HTR-8/SVneo (cell line): ENCODE measurements at regions not wholly inside any gene's neighbourhood (a gene's known extent, or its start where the extent isn't known, plus 50 kb on each side); places are given as distances from the start of the nearest gene placed in this dataset.
"Not testable (repeated sequence)": the region's sequence is repeated elsewhere in the genome, so short reads cannot be mapped to it uniquely, and the experiment has no call there.

ENCODE experiments used
- DNase-seq: peaks from one replicate; pipeline ENCODE4 v3.0.0; 2011; ENCODE audit warnings: low spot score, mixed read lengths; ENCODE audit not compliant: insufficient read length
- FAIRE-seq: peaks from 2 replicates; lab custom pipeline; 2011; peaks lifted over from hg19 to GRCh38; lab: Jason Lieb, UNC

- FAIRE-seq (no peak), DNase-seq (no peak)
These were observed 72.9 kb upstream of the KMT2C start for GRCh38 chr7:152508701-152509100.

- FAIRE-seq (no peak), DNase-seq (no peak)
These were observed 69.8 kb upstream of the KMT2C start for GRCh38 chr7:152505606-152506005.

GRCh38 chr7:152504816-152505215, 69.0 kb upstream of the KMT2C start:
- no peak for FAIRE-seq
- no peak for DNase-seq

DNA sequence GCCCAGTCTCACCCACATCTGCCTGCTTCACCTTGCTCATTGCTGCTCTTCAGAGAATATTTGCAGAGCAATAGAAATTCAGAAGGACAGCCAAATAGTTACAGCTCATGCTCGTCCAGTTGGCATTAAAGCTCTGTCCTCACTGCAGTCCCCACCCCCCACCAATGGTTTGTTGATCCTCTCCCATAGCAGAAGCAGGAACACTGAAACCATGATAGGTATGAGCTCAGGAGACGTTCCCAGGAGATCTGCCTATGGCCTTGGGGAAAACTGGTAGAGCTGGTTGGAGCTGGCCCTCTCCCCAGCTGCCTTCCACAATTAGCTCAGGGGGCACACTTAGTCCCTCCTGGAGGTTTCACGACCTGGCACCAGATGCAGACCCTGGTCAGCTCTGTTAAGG, 68.6 kb upstream of the KMT2C start:
- no peak for DNase-seq
- no peak for FAIRE-seq

DNA sequence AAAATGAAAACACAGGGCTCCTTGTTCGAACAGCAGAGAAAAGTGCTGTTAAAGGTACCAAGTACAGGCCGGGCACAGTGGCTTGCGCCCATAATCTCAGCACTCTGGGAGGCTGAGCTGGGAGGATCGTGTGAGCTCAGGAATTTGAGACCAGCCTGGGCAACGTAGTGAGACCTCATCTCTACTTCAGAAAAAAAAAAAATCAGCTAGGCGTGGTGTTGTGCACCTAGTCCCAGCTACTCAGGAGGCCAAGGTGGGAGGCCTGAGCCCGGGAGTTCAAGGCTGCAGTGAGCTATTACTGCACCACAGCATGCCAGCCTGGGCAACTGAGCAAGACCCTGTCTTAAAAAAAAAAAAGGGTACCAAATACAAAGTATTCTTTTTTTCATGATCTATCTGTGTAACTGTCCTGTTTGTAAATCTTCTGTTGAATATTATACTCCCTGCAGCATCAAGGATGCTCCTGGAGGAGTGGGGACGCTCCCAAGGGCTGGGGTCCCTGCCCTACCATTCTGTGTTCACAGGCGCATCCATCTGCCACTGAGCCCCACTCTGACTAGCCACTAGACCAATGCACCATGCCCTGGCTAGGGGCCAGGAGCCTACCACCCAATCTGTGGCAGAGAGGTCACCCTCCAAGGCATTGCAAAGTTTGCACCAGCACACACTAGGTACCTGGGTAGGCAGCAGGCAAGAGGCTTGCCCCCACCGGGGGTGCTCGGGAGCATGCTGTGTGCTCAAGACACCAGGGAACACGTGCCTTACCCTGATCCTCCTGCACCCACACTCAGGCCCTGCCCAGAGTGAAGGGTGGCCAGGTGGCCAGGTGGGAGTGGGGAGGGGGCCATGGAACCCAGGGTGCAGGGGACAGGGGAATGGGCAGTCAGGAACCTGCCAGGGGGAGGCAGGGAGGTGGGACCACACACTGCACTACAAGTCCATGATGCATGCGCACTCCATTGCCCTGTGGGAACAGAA, 67.3 kb upstream of the KMT2C start:
- DNase-seq (no peak), FAIRE-seq (no peak)

GRCh38 chr7:152501506-152501905, 65.7 kb upstream of the KMT2C start:
- DNase-seq: no peak
- FAIRE-seq: no peak

- not testable (repeated sequence) for DNase-seq, FAIRE-seq
These were observed 64.2 kb upstream of the KMT2C start for GRCh38 chr7:152499969-152500368.

DNA sequence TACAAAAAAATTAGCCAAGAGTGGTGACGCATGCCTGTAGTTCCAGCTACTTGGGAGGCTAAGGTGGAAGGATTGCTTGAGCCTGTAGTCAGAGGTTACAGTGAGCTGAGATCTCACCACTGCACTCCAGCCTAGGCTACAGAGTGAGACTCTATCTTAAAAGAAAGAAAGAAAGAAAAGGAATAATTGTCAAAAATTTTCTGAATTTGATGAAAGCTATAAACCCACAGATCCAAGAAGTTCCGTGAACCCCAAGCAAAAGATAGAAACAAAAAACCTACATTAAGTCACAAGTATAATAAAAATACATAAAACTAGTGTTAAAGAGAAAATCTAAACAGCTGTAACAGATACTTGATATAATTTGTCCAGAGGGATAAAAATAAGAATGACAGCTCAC, 60.1 kb upstream of the KMT2C start:
- DNase-seq (no peak), FAIRE-seq (no peak)

- DNase-seq (no peak), FAIRE-seq (no peak)
These were observed 57.1 kb upstream of the KMT2C start for GRCh38 chr7:152492952-152493351.

DNA sequence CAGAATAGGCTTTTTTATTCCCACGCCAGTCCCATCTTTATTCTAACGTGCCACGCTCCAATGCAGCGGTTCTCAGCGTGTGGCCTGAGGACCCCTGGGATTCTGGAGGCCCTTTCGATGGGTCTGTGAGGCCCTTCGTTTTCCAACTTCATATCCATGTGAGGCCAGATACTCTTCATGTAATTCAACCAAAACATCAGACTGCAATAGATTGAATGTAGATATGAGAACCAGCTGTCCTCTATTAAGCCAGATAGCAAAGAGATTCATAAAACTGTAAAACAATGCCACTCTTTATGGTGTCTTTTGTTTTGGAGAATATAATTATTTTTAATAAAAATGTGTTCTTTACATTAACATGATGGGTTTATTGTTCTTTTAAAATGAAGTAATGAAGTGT, 53.2 kb upstream of the KMT2C start:
- no peak for FAIRE-seq

DNA sequence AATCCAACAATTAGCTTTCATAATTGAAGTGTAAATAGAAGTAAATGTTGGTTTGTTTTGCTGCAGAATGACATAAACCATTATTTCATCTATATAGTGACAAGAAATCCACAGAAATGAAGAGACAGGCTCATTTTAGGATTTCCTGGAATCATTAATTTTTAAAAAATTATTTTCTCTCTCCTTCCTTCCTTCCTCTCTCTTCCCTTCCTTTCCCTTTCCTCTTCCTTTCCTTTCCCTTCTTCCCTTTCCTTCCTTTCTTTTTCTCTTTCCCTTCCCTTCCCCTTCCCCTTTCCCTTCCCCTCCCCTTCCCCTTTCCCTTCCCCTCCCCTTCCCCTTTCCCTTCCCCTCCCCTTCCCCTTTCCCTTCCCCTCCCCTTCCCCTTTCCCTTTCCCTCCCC, 51.2 kb upstream of the KMT2C start:
- no peak for DNase-seq
- FAIRE-seq: no peak

More for the DNA sequence above, 53.2 kb upstream of the KMT2C start:
- DNase-seq: no peak

DNA sequence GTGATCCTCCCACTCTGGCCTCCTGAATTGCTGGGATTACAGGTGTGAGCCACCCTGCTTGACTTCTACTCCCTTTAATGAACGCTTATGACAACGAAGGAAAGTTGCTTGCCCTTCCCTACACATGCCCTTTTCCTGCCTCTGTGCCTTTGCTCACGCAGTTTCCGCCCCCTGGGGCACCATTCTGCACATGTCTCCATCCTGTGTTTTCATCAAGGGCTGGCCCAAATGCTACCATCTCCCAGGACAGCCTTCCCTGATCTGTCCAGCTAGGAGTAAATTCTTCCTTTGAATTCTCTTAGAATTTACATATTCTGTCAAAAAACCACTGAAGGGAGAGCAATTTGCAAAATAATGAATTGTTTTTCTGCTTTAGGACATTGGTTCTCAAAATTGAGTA, 50.0 kb upstream of the KMT2C start:
- no peak for DNase-seq
- no peak for FAIRE-seq
